ENCODE measurements at regions not wholly inside any gene's neighbourhood (a gene's known extent, or its start where the extent isn't known, plus 50 kb on each side); places are given as distances from the start of the nearest gene placed in this dataset.

- TF ChIP-seq CTCF (IDR thresholded peaks at IDR 0.05; ENCODE audit: low read depth, low read length) (no peak), POLR2A (IDR thresholded peaks at IDR 0.05; ENCODE audit: extremely low read depth, insufficient read length) (no peak), MAX (IDR thresholded peaks at IDR 0.05; ENCODE audit: low read depth, low read length) (no peak), MYC (IDR thresholded peaks at IDR 0.05; ENCODE audit: low read depth, low read length) (no peak)
Measured at GRCh38 chr6:170023620-170024521, 267.0 kb downstream of the DLL1 start.
